ENCODE measurements at regions not wholly inside any gene's neighbourhood (a gene's known extent, or its start where the extent isn't known, plus 50 kb on each side); places are given as distances from the start of the nearest gene placed in this dataset.

GRCh38 chr7:96832092-96832662, 122.5 kb upstream of the SEM1 start:
- TF ChIP-seq CTCF (IDR thresholded peaks at IDR 0.05; ENCODE audit: poor library complexity, severe bottlenecking) (no peak), EZH2 (IDR thresholded peaks at IDR 0.05; ENCODE audit: borderline replicate concordance, insufficient read depth, low read length, poor library complexity, severe bottlenecking) (no peak)
